Esophagus muscularis mucosa (tissue), 4 donors: ENCODE measurements at regions not wholly inside any gene's neighbourhood (a gene's known extent, or its start where the extent isn't known, plus 50 kb on each side); places are given as distances from the start of the nearest gene placed in this dataset.
"Not testable (repeated sequence)": the region's sequence is repeated elsewhere in the genome, so short reads cannot be mapped to it uniquely, and the experiment has no call there.

ENCODE experiments used
- DNase-seq: peaks from one replicate; pipeline ENCODE4 v3.0.0-alpha.2; 2017; ENCODE audit errors: extremely low spot score
- H3K27ac ChIP-seq, 4 donors: fragments of 200-600 bp; sonication (generic); replicated peaks in 1 of 4; 1 replicate in 3 of 4; 2 replicates in 1 of 4; pipeline ENCODE4 v1.5.1; 2016 to 2019; ENCODE audit warnings: mild to moderate bottlenecking in 1 of 4
- H3K27me3 ChIP-seq, 4 donors: fragments of 200-600 bp; sonication (generic); one replicate each; pipeline versions ENCODE4 v1.5.1 to v1.6.0; 2016 to 2019
- H3K36me3 ChIP-seq, 4 donors: fragments of 200-600 bp; sonication (generic); one replicate each; pipeline ENCODE4 v1.5.1; 2016 to 2019
- H3K4me1 ChIP-seq, 4 donors: fragments of 200-600 bp; sonication (generic); one replicate each; pipeline ENCODE4 v1.5.1; 2016 to 2019
- H3K4me3 ChIP-seq, 4 donors: fragments of 200-600 bp; sonication (generic); 1 replicate in 2 of 4; 2 replicates in 2 of 4; pipeline ENCODE4 v1.5.1; 2016 to 2019; ENCODE audit warnings: mild to moderate bottlenecking in 4 of 4, moderate library complexity in 1 of 4
- H3K9me3 ChIP-seq, 4 donors: fragments of 200-600 bp; sonication (generic); 1 replicate in 3 of 4; 2 replicates in 1 of 4; pipeline ENCODE4 v1.5.1; 2016 to 2019
- CTCF ChIP-seq, 3 experiments: fragments of 200-600 bp in 2 of 3; fragments of 450-650 bp in 1 of 3; sonication (generic) in 2 of 3; IDR thresholded peaks; one replicate each; pipeline ENCODE4 v1.5.1; 2017 to 2019; ENCODE audit warnings: antibody characterized with exemption in 3 of 3, mild to moderate bottlenecking in 2 of 3, moderate library complexity in 1 of 3
- EP300 ChIP-seq: sonication (generic); formaldehyde crosslinking; IDR thresholded peaks from one replicate; pipeline ENCODE4 v1.6.1; 2017; ENCODE audit warnings: antibody characterized with exemption
- POLR2A ChIP-seq: fragments of 450-650 bp; IDR thresholded peaks from one replicate; pipeline ENCODE4 v1.6.1; 2017; ENCODE audit warnings: antibody characterized with exemption, moderate library complexity, mild to moderate bottlenecking, low read depth
- POLR2AphosphoS5 ChIP-seq, 2 donors: sonication (generic); formaldehyde crosslinking; IDR thresholded peaks; one replicate each; pipeline ENCODE4 v1.6.1; 2017; ENCODE audit warnings: antibody characterized with exemption in 2 of 2
- WGBS: methylation state at CpG from one replicate; pipeline ENCODE4 v1.1.5; 2018; 5-methylcytosine and 5-hydroxymethylcytosine counted together
- intact Hi-C: fragments of 100-400 bp; cut with DNase I; formaldehyde crosslinking; loops from one replicate; pipeline ENCODE4 v1.15.1; 2023

- Histone ChIP-seq H3K4me1 (peaks cover 0 to 25% (median 14%) of the 10 kb centered on the region in 4 donors), H3K36me3 (no peaks in the 10 kb centered on the region), H3K4me3 (peak overlapping the region in 1 of 4 donors; percentile 5), H3K27me3 (no peaks in the 10 kb centered on the region), H3K9me3 (no peaks in the 10 kb centered on the region), H3K27ac (peak overlapping the region in 1 of 4 donors; percentile 27)
- intact Hi-C loops: no loop called here
- WGBS: 58% methylated on average over 12 of the region's 12 CpGs
- no peak for DNase-seq
- TF ChIP-seq POLR2A: no peak
- no peak for TF ChIP-seq POLR2AphosphoS5 (IDR thresholded peaks at IDR 0.05)
- TF ChIP-seq EP300: no peak
- no peak for TF ChIP-seq CTCF (IDR thresholded peaks at IDR 0.05)
Observed at GRCh38 chr15:53910236-53910849, 67.9 kb upstream of the UNC13C start.

- TF ChIP-seq CTCF (IDR thresholded peaks at IDR 0.05) (no peak), POLR2A (no peak), EP300 (no peak), POLR2AphosphoS5 (IDR thresholded peaks at IDR 0.05) (no peak)
- Histone ChIP-seq H3K36me3 (no peaks in the 10 kb centered on the region), H3K27ac (no peak overlapping the region), H3K27me3 (no peaks in the 10 kb centered on the region), H3K9me3 (no peaks in the 10 kb centered on the region), H3K4me1 (no peaks in the 10 kb centered on the region), H3K4me3 (no peak overlapping the region)
- 83% methylated on average over 1 of the region's 1 CpG for WGBS
- no peak for DNase-seq
- intact Hi-C loops: no loop called here
Observed at GRCh38 chr15:53903129-53903528, 75.1 kb upstream of the UNC13C start.

GRCh38 chr15:53893468-53893867 lies 84.8 kb upstream of the UNC13C start:
- H3K27me3 ChIP-seq, DNase-seq, H3K4me1 ChIP-seq, intact Hi-C loops, H3K4me3 ChIP-seq, H3K9me3 ChIP-seq, H3K36me3 ChIP-seq, H3K27ac ChIP-seq: not testable (repeated sequence)
- 90% methylated on average over 2 of the region's 2 CpGs for WGBS

GRCh38 chr15:53891862-53892261 lies 86.4 kb upstream of the UNC13C start:
- H3K36me3 ChIP-seq, H3K9me3 ChIP-seq, intact Hi-C loops, DNase-seq, H3K27ac ChIP-seq, H3K4me3 ChIP-seq, H3K4me1 ChIP-seq, H3K27me3 ChIP-seq: not testable (repeated sequence)
- 59% methylated on average over 3 of the region's 3 CpGs for WGBS
- peak in 1 of 3 experiments; percentile 4 for TF ChIP-seq CTCF (IDR thresholded peaks at IDR 0.05)

GRCh38 chr15:53884441-53884840 lies 93.8 kb upstream of the UNC13C start:
- 81% methylated on average over 2 of the region's 2 CpGs for WGBS

More at GRCh38 chr15:53884441-53884840, 93.8 kb upstream of the UNC13C start:
- no peak for DNase-seq
- Histone ChIP-seq H3K4me3 (no peak overlapping the region), H3K27me3 (no peaks in the 10 kb centered on the region), H3K4me1 (no peaks in the 10 kb centered on the region), H3K27ac (no peak overlapping the region), H3K9me3 (no peaks in the 10 kb centered on the region), H3K36me3 (no peaks in the 10 kb centered on the region)
- TF ChIP-seq POLR2AphosphoS5 (IDR thresholded peaks at IDR 0.05): no peak
- no peak for TF ChIP-seq EP300
- no peak for TF ChIP-seq CTCF (IDR thresholded peaks at IDR 0.05)
- no peak for TF ChIP-seq POLR2A
- intact Hi-C loops: no loop called here
